Natural killer cell (primary cell): ENCODE measurements at regions not wholly inside any gene's neighbourhood (a gene's known extent, or its start where the extent isn't known, plus 50 kb on each side); places are given as distances from the start of the nearest gene placed in this dataset.

ENCODE experiments used
- ATAC-seq, 3 donors: fragments of 150-1000 bp in 2 of 3; fragments of 200-7000 bp in 1 of 3; cut with Tn5 transposase; 1 replicate in 1 of 3; 2 replicates in 2 of 3; pipeline ENCODE4 v1.10.0; 2021; ENCODE audit warnings: mild to moderate bottlenecking in 2 of 3, moderate library complexity in 2 of 3
- DNase-seq, 2 donors: peaks; one replicate each; pipeline versions ENCODE4 v3.0.0 to v3.0.0-alpha.2; 2013 to 2021; ENCODE audit warnings: mixed read lengths in 1 of 2
- H3K27ac ChIP-seq: one replicate; pipeline ENCODE4 v1.5.1; 2013; ENCODE audit warnings: mild to moderate bottlenecking, low read length
- H3K27me3 ChIP-seq: one replicate; pipeline ENCODE4 v1.6.1; 2013; ENCODE audit warnings: low read length; ENCODE audit not compliant: control insufficient read depth, insufficient read depth
- H3K36me3 ChIP-seq: one replicate; pipeline ENCODE4 v1.6.1; 2013; ENCODE audit warnings: low read length; ENCODE audit not compliant: control insufficient read depth, insufficient read depth
- H3K4me1 ChIP-seq: one replicate; pipeline ENCODE4 v1.6.1; 2013; ENCODE audit warnings: low read length; ENCODE audit not compliant: control insufficient read depth, insufficient read depth
- H3K4me3 ChIP-seq: one replicate; pipeline ENCODE4 v1.5.1; 2013; ENCODE audit warnings: low read length
- H3K9me3 ChIP-seq: one replicate; pipeline ENCODE4 v1.6.1; 2013; ENCODE audit warnings: low read length; ENCODE audit not compliant: control insufficient read depth, insufficient read depth
- H3K27ac Mint-ChIP-seq, 2 donors: one replicate each; pipeline ENCODE4 v1.8.0; 2022; ENCODE audit warnings: mild to moderate bottlenecking in 2 of 2, mixed read lengths in 2 of 2, moderate library complexity in 1 of 2
- H3K27me3 Mint-ChIP-seq, 2 donors: one replicate each; pipeline ENCODE4 v1.8.0; 2022; ENCODE audit warnings: low read depth in 2 of 2, mixed read lengths in 2 of 2
- H3K36me3 Mint-ChIP-seq: one replicate; pipeline ENCODE4 v1.8.0; 2022; ENCODE audit warnings: mixed read lengths
- H3K4me1 Mint-ChIP-seq, 2 donors: one replicate each; pipeline ENCODE4 v1.8.0; 2022; ENCODE audit warnings: mixed read lengths in 2 of 2
- H3K4me3 Mint-ChIP-seq: one replicate; pipeline ENCODE4 v1.8.0; 2022; ENCODE audit warnings: mild to moderate bottlenecking, moderate library complexity, mixed read lengths
- H3K9me3 Mint-ChIP-seq, 2 donors: one replicate each; pipeline ENCODE4 v1.8.0; 2022; ENCODE audit warnings: mixed read lengths in 2 of 2
- WGBS: methylation state at CpG from one replicate; pipeline ENCODE4 v1.1.7; 2013; ENCODE audit warnings: missing lambda C conversion rate; ENCODE audit not compliant: insufficient coverage; 5-methylcytosine and 5-hydroxymethylcytosine counted together
- intact Hi-C: fragments of 100-400 bp; cut with micrococcal nuclease; formaldehyde crosslinking; loops from one replicate; pipeline ENCODE4 v1.14.2; 2022
- TF ChIP-seq, protein P1 (sequence below): fragments of 200-600 bp; IDR thresholded peaks from one replicate; pipeline ENCODE4 v1.8.0; 2022; ENCODE audit warnings: antibody characterized with exemption

DNA sequence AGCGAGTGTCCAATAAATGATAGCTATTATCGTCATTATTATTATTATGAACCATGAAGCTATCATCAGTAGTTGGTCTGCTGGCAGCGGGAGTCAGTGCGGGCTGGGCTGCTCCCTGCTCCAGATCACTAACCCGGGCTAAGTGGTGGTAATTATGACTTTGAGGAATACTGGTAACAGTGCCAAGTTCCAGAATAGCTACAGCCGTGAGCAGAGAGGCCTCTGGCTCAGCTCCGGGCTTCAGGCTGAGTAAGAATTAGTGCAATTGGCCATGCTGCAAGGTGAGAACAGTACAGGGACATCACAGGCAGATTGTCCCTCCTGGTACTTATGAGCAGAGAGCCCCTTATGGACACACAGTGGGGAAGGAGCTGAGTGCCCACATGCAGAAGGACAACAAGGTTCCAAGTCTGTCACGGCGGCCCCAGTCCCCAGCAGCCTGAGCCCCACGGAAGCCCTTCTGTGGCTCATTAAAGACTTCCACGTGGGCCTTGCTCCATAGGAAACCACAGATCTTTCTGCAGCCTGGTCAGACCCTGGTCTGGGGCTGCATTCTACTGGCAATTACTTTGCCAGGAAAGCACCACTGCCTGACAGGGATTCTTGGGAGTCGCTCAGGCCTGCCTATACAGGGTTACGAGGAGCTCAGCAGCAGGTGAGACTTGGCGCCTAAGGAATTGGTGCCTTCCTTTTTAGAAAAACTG lies 235.1 kb downstream of the RRAGC start:
- Histone ChIP-seq H3K27me3 (no peaks in the 10 kb centered on the region), H3K27ac (no peak overlapping the region), H3K4me3 (no peak overlapping the region), H3K36me3 (no peaks in the 10 kb centered on the region), H3K9me3 (no peaks in the 10 kb centered on the region), H3K4me1 (no peaks in the 10 kb centered on the region)
- intact Hi-C loops: no loop called here
- peaks cover 9 to 12% of the 10 kb centered on the region in 2 donors for H3K27me3 Mint-ChIP-seq
- no peak for DNase-seq
- 77% methylated on average over 14 of the region's 14 CpGs for WGBS
- TF ChIP-seq, protein P1, sequence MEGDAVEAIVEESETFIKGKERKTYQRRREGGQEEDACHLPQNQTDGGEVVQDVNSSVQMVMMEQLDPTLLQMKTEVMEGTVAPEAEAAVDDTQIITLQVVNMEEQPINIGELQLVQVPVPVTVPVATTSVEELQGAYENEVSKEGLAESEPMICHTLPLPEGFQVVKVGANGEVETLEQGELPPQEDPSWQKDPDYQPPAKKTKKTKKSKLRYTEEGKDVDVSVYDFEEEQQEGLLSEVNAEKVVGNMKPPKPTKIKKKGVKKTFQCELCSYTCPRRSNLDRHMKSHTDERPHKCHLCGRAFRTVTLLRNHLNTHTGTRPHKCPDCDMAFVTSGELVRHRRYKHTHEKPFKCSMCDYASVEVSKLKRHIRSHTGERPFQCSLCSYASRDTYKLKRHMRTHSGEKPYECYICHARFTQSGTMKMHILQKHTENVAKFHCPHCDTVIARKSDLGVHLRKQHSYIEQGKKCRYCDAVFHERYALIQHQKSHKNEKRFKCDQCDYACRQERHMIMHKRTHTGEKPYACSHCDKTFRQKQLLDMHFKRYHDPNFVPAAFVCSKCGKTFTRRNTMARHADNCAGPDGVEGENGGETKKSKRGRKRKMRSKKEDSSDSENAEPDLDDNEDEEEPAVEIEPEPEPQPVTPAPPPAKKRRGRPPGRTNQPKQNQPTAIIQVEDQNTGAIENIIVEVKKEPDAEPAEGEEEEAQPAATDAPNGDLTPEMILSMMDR: no peak
- H3K4me1 Mint-ChIP-seq: no peaks in the 10 kb centered on the region
- no peaks in the 10 kb centered on the region for H3K36me3 Mint-ChIP-seq
- H3K9me3 Mint-ChIP-seq: no peaks in the 10 kb centered on the region
- H3K27ac Mint-ChIP-seq: no peak overlapping the region
- no peak overlapping the region for H3K4me3 Mint-ChIP-seq
- no peak for ATAC-seq

DNA sequence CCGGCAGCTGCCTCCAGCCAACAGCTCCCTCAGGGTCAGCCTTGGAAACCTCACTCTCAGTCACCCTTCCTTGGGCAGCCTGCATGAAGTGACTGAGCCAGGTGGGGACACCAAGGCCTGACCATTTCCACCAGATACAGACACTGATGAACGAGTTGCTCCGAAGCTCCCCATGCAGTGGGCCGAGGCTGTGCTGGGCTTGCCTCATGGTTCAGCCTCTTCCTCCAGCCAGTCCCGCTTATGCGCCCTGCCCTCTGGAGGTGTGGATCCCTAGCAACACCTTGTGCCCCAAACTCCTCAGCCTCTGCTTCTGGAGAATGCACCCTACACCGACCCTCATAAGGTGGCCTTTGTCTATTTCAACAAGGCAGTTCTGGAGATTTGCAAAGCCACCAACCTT lies 236.0 kb downstream of the RRAGC start:
- no peaks in the 10 kb centered on the region for H3K4me1 ChIP-seq
- 94% methylated on average over 7 of the region's 7 CpGs for WGBS
- Mint-ChIP-seq H3K27me3 (peaks cover 11 to 13% of the 10 kb centered on the region in 2 donors), H3K4me1 (no peaks in the 10 kb centered on the region), H3K9me3 (no peaks in the 10 kb centered on the region), H3K4me3 (no peak overlapping the region), H3K36me3 (no peaks in the 10 kb centered on the region), H3K27ac (no peak overlapping the region)
- ATAC-seq (no peak), DNase-seq (no peak)
- no peak overlapping the region for H3K27ac ChIP-seq
- no peaks in the 10 kb centered on the region for H3K9me3 ChIP-seq
- H3K36me3 ChIP-seq: no peaks in the 10 kb centered on the region
- H3K4me3 ChIP-seq: no peak overlapping the region
- intact Hi-C loops: no loop called here
- TF ChIP-seq, protein P1: no peak
- H3K27me3 ChIP-seq: no peaks in the 10 kb centered on the region

DNA sequence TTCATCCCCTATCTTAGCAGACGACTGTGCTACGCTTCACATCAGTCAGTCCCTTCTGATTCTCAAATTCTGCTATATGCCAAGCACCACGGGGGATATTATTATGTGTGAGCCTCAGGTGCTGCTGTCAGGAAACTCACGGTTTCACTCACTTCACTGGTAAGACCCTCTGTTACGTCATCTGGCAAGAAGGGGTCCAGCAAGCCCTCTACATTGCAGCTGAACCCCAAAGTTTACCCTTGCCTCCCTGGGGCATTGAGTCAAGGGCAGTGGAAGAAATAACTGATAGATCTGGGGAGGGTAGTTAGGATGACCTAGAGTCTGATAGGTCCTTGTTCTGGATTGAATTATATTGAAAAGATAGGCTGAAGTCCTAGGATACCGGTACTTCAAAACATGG lies 237.4 kb downstream of the RRAGC start:
- ATAC-seq (peak in 1 of 3 donors; percentile 3), DNase-seq (no peak)
- Histone ChIP-seq H3K4me1 (no peaks in the 10 kb centered on the region), H3K27ac (no peak overlapping the region), H3K36me3 (no peaks in the 10 kb centered on the region), H3K9me3 (no peaks in the 10 kb centered on the region), H3K4me3 (no peak overlapping the region), H3K27me3 (no peaks in the 10 kb centered on the region)
- Mint-ChIP-seq H3K36me3 (no peaks in the 10 kb centered on the region), H3K4me1 (no peaks in the 10 kb centered on the region), H3K9me3 (no peaks in the 10 kb centered on the region), H3K27ac (no peak overlapping the region), H3K4me3 (no peak overlapping the region), H3K27me3 (peaks cover 14 to 19% of the 10 kb centered on the region in 2 donors)
- intact Hi-C loops: no loop called here
- 92% methylated on average over 6 of the region's 6 CpGs for WGBS
- TF ChIP-seq, protein P1: no peak

DNA sequence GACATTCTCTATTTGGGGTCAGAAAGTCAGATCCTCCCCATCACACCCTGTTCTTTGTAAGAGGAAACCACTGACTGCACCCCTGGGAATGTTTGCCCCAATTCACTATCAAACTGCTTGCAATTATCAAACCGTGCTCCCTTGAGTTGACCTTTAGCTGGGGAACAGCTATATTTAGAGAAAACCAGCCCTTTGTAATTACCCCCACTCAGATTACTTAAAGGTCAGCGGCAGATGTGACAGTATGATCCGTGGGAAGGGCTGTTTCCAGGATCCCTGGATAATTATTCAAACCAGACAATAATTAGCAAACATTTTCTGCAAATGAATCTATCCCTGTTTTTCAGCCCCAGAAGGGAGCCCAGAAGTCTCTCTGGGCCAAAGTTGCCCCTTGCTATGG lies 242.7 kb downstream of the RRAGC start:
- Mint-ChIP-seq H3K4me1 (no peaks in the 10 kb centered on the region), H3K4me3 (no peak overlapping the region), H3K27me3 (peaks cover 20 to 25% of the 10 kb centered on the region in 2 donors), H3K9me3 (no peaks in the 10 kb centered on the region), H3K27ac (no peak overlapping the region), H3K36me3 (no peaks in the 10 kb centered on the region)
- Histone ChIP-seq H3K27ac (no peak overlapping the region), H3K27me3 (no peaks in the 10 kb centered on the region), H3K4me1 (no peaks in the 10 kb centered on the region), H3K9me3 (no peaks in the 10 kb centered on the region), H3K36me3 (no peaks in the 10 kb centered on the region), H3K4me3 (no peak overlapping the region)
- TF ChIP-seq, protein P1: no peak
- intact Hi-C loops: no loop called here
- DNase-seq (no peak), ATAC-seq (no peak)
- 69% methylated on average over 3 of the region's 3 CpGs for WGBS
